DOHH2 (cell line): ENCODE measurements at regions not wholly inside any gene's neighbourhood (a gene's known extent, or its start where the extent isn't known, plus 50 kb on each side); places are given as distances from the start of the nearest gene placed in this dataset.

Source experiments
- H3F3A ChIP-seq: fragments of 200-600 bp; sonication (generic), shearing (Covaris generic); 2 replicates; pipeline ENCODE4 v1.6.0; 2016; ENCODE audit warnings: antibody characterized with exemption, mild to moderate bottlenecking; ENCODE audit not compliant: control insufficient read depth, insufficient read depth
- H3K27ac ChIP-seq: fragments of 200-600 bp; sonication (generic); 2 replicates; pipeline ENCODE4 v1.5.1; 2014; ENCODE audit warnings: low read depth, mild to moderate bottlenecking, low read length, moderate library complexity
- H3K27me3 ChIP-seq: fragments of 200-600 bp; sonication (generic); 2 replicates; pipeline ENCODE4 v1.6.1; 2014; ENCODE audit warnings: mild to moderate bottlenecking, low read length, mixed read lengths; ENCODE audit not compliant: control insufficient read depth
- H3K36me3 ChIP-seq: fragments of 200-600 bp; sonication (generic); 2 replicates; pipeline ENCODE4 v1.6.1; 2014; ENCODE audit warnings: mild to moderate bottlenecking, low read length, moderate library complexity, mixed read lengths; ENCODE audit not compliant: control insufficient read depth
- H3K4me1 ChIP-seq: fragments of 200-600 bp; sonication (generic); 2 replicates; pipeline ENCODE4 v1.6.1; 2014; ENCODE audit warnings: mild to moderate bottlenecking, low read length, mixed read lengths; ENCODE audit not compliant: control insufficient read depth
- H3K4me2 ChIP-seq: fragments of 200-600 bp; sonication (generic); 2 replicates; pipeline ENCODE4 v1.6.0; 2014; ENCODE audit warnings: mild to moderate bottlenecking, low read length, moderate library complexity
- H3K4me3 ChIP-seq: fragments of 200-600 bp; sonication (generic); 2 replicates; pipeline ENCODE4 v1.5.1; 2014; ENCODE audit warnings: mild to moderate bottlenecking, low read length, mixed read lengths
- H3K79me2 ChIP-seq: fragments of 200-600 bp; sonication (generic); 2 replicates; pipeline ENCODE4 v1.6.1; 2014; ENCODE audit warnings: mild to moderate bottlenecking, low read length, mixed read lengths; ENCODE audit not compliant: control insufficient read depth
- H3K9me2 ChIP-seq: fragments of 200-600 bp; sonication (generic); replicated peaks from 2 replicates; pipeline ENCODE4 v1.6.1; 2014; ENCODE audit warnings: mild to moderate bottlenecking, low read length, mixed read lengths; ENCODE audit not compliant: control insufficient read depth
- H3K9me3 ChIP-seq: fragments of 200-600 bp; sonication (generic); 2 replicates; pipeline ENCODE4 v1.6.1; 2014; ENCODE audit warnings: antibody characterized with exemption, low read length, mixed read lengths; ENCODE audit not compliant: control insufficient read depth, insufficient read depth
- H4K20me1 ChIP-seq: fragments of 200-600 bp; sonication (generic); 2 replicates; pipeline ENCODE4 v1.6.0; 2014; ENCODE audit warnings: low read depth, mild to moderate bottlenecking, antibody characterized with exemption, low read length, moderate library complexity; ENCODE audit not compliant: control insufficient read depth, insufficient read depth
- EZH2phosphoT487 ChIP-seq: fragments of 200-600 bp; sonication (generic); IDR thresholded peaks from 2 replicates; pipeline ENCODE4 v1.6.1; 2017; ENCODE audit warnings: borderline replicate concordance, mild to moderate bottlenecking, antibody characterized with exemption, low read length, moderate library complexity, mixed read lengths
- TF ChIP-seq, protein P1 (sequence below): fragments of 200-600 bp; sonication (generic); IDR thresholded peaks from one replicate; pipeline ENCODE4 v1.5.1; 2014; ENCODE audit warnings: antibody characterized with exemption, mild to moderate bottlenecking, low read depth, low read length; ENCODE audit not compliant: poor library complexity, severe bottlenecking

DNA sequence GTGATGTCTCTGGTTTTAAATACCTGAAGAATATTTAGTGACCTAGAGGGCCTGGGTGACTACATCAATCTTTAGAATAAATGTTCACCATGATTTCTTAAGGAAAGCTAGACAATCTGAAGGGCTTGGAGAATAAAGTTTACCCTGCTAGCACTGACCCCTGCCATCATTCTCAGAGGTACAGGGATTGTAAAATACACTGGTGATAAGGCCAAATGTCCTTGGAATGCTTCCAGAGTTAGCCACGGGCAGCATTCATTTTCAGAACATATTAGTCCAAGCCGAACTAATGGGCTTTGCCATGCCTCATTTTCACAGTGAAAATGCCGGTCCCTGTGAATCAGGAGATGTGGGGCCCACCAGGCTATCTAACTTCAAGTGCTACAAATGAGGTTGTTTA is 1381.7 kb upstream of the SEL1L start:
- TF ChIP-seq EZH2phosphoT487 = no peak
- TF ChIP-seq, protein P1, sequence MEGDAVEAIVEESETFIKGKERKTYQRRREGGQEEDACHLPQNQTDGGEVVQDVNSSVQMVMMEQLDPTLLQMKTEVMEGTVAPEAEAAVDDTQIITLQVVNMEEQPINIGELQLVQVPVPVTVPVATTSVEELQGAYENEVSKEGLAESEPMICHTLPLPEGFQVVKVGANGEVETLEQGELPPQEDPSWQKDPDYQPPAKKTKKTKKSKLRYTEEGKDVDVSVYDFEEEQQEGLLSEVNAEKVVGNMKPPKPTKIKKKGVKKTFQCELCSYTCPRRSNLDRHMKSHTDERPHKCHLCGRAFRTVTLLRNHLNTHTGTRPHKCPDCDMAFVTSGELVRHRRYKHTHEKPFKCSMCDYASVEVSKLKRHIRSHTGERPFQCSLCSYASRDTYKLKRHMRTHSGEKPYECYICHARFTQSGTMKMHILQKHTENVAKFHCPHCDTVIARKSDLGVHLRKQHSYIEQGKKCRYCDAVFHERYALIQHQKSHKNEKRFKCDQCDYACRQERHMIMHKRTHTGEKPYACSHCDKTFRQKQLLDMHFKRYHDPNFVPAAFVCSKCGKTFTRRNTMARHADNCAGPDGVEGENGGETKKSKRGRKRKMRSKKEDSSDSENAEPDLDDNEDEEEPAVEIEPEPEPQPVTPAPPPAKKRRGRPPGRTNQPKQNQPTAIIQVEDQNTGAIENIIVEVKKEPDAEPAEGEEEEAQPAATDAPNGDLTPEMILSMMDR = no peak
- Histone ChIP-seq H3K4me2 (no peak overlapping the region), H3K4me1 (no peaks in the 10 kb centered on the region), H3F3A (no peaks in the 10 kb centered on the region), H3K27ac (no peak overlapping the region), H3K9me3 (no peaks in the 10 kb centered on the region), H3K4me3 (no peak overlapping the region), H3K9me2 (no peaks in the 10 kb centered on the region), H3K79me2 (no peaks in the 10 kb centered on the region), H3K36me3 (no peaks in the 10 kb centered on the region), H3K27me3 (no peaks in the 10 kb centered on the region), H4K20me1 (no peaks in the 10 kb centered on the region)

- H3K9me2 ChIP-seq = no peaks in the 10 kb centered on the region
- no peaks in the 10 kb centered on the region for H3K4me1 ChIP-seq
- H3K27me3 ChIP-seq = no peaks in the 10 kb centered on the region
- TF ChIP-seq, protein P1 = no peak
- no peak for TF ChIP-seq EZH2phosphoT487
- H3K4me2 ChIP-seq = no peak overlapping the region
- H3K9me3 ChIP-seq = no peaks in the 10 kb centered on the region
- H3K36me3 ChIP-seq = no peaks in the 10 kb centered on the region
- H3F3A ChIP-seq = no peaks in the 10 kb centered on the region
- H3K27ac ChIP-seq = no peak overlapping the region
- no peak overlapping the region for H3K4me3 ChIP-seq
- no peaks in the 10 kb centered on the region for H4K20me1 ChIP-seq
- no peaks in the 10 kb centered on the region for H3K79me2 ChIP-seq
Observed at GRCh38 chr14:82935691-82936090, 1402.0 kb upstream of the SEL1L start.

- Histone ChIP-seq H3K9me3 (no peaks in the 10 kb centered on the region), H3K79me2 (no peaks in the 10 kb centered on the region)
Observed at GRCh38 chr14:82951171-82951570, 1417.5 kb upstream of the SEL1L start.

More at GRCh38 chr14:82951171-82951570, 1417.5 kb upstream of the SEL1L start:
- Histone ChIP-seq H3K4me3 (no peak overlapping the region), H3K4me1 (no peaks in the 10 kb centered on the region), H3K27me3 (no peaks in the 10 kb centered on the region), H4K20me1 (no peaks in the 10 kb centered on the region), H3K36me3 (no peaks in the 10 kb centered on the region), H3F3A (no peaks in the 10 kb centered on the region), H3K27ac (no peak overlapping the region), H3K9me2 (no peaks in the 10 kb centered on the region), H3K4me2 (no peak overlapping the region)
- TF ChIP-seq, protein P1 = no peak
- no peak for TF ChIP-seq EZH2phosphoT487
